HG03135 (cell line): ENCODE measurements at regions not wholly inside any gene's neighbourhood (a gene's known extent, or its start where the extent isn't known, plus 50 kb on each side); places are given as distances from the start of the nearest gene placed in this dataset.
"Not testable (repeated sequence)": the region's sequence is repeated elsewhere in the genome, so short reads cannot be mapped to it uniquely, and the experiment has no call there.

Source experiments
- ATAC-seq: cut with Tn5 transposase; IDR thresholded peaks from one replicate; pipeline ENCODE4 v1.9.1; 2021; ENCODE audit warnings: mild to moderate bottlenecking, moderate library complexity; ENCODE audit not compliant: unreplicated experiment

GRCh38 chr2:131858197-131858596 is 303.6 kb downstream of the ANKRD30BL start:
- not testable (repeated sequence) for ATAC-seq
